ENCODE measurements at regions not wholly inside any gene's neighbourhood (a gene's known extent, or its start where the extent isn't known, plus 50 kb on each side); places are given as distances from the start of the nearest gene placed in this dataset.

- TF ChIP-seq CTCF (conservative IDR thresholded peaks at IDR 0.05; ENCODE audit: low read depth in 2 of 2), result no peak
- no peak for TF ChIP-seq EZH2 (IDR thresholded peaks at IDR 0.05; ENCODE audit: low read depth, unreplicated experiment)
- TF ChIP-seq REST (IDR thresholded peaks at IDR 0.05; ENCODE audit: unreplicated experiment), result no peak
- no peak for TF ChIP-seq EZH2phosphoT487 (IDR thresholded peaks at IDR 0.05; ENCODE audit: unreplicated experiment)
- no peak for TF ChIP-seq ZNF114 (CRISPR knock-in tag; IDR thresholded peaks at IDR 0.05)
- TF ChIP-seq POLR2AphosphoS5 (IDR thresholded peaks at IDR 0.05; ENCODE audit: low read depth), result no peak
- no peak for TF ChIP-seq ZNF331 (CRISPR knock-in tag; IDR thresholded peaks at IDR 0.05; ENCODE audit: low read depth)
- TF ChIP-seq JUNB (IDR thresholded peaks at IDR 0.05; ENCODE audit: unreplicated experiment), result no peak
These were observed 926.7 kb downstream of the TYW1 start for GRCh38 chr7:67923286-67923685.
